Gastroesophageal sphincter (tissue), 4 donors: ENCODE measurements at regions not wholly inside any gene's neighbourhood (a gene's known extent, or its start where the extent isn't known, plus 50 kb on each side); places are given as distances from the start of the nearest gene placed in this dataset.

Source experiments
- ATAC-seq: fragments of 150-250 bp; one replicate; pipeline ENCODE4 v1.9.1; 2016; ENCODE audit warnings: mild to moderate bottlenecking, moderate library complexity
- H3K27ac ChIP-seq, 4 donors: fragments of 200-600 bp; sonication (generic) in 3 of 4; 1 replicate in 3 of 4; 2 replicates in 1 of 4; pipeline ENCODE4 v1.5.1; 2016 to 2019
- H3K27me3 ChIP-seq: fragments of 200-600 bp; sonication (generic); one replicate; pipeline ENCODE4 v1.5.1; 2019
- H3K36me3 ChIP-seq, 2 donors: fragments of 200-600 bp; sonication (generic); one replicate each; pipeline ENCODE4 v1.5.1; 2019; ENCODE audit warnings: control low read depth in 1 of 2
- H3K4me1 ChIP-seq, 3 donors: fragments of 200-600 bp; sonication (generic); 1 replicate in 2 of 3; 2 replicates in 1 of 3; pipeline ENCODE4 v1.5.1; 2016 to 2019; ENCODE audit warnings: control low read depth in 2 of 3
- H3K4me3 ChIP-seq, 2 donors: fragments of 200-600 bp; sonication (generic); one replicate each; pipeline ENCODE4 v1.5.1; 2019; ENCODE audit warnings: mild to moderate bottlenecking in 1 of 2, moderate library complexity in 1 of 2
- H3K9me3 ChIP-seq, 3 donors: fragments of 200-600 bp; sonication (generic); one replicate each; pipeline ENCODE4 v1.5.1; 2017 to 2019; ENCODE audit warnings: control low read depth in 2 of 3
- EP300 ChIP-seq: sonication (generic); formaldehyde crosslinking; IDR thresholded peaks from one replicate; pipeline ENCODE4 v1.6.1; 2017; ENCODE audit warnings: antibody characterized with exemption, mild to moderate bottlenecking
- POLR2A ChIP-seq, 2 donors: fragments of 450-650 bp; IDR thresholded peaks; one replicate each; pipeline ENCODE4 v1.6.1; 2017; ENCODE audit warnings: antibody characterized with exemption in 2 of 2, mild to moderate bottlenecking in 2 of 2, moderate library complexity in 1 of 2
- POLR2AphosphoS5 ChIP-seq: sonication (generic); formaldehyde crosslinking; IDR thresholded peaks from one replicate; pipeline ENCODE4 v1.6.1; 2017; ENCODE audit warnings: antibody characterized with exemption
- WGBS, 2 donors: methylation state at CpG; one replicate each; pipeline ENCODE4 v1.1.5; 2018; ENCODE audit warnings: low coverage in 1 of 2; 5-methylcytosine and 5-hydroxymethylcytosine counted together
- TF ChIP-seq, protein P1 (sequence below), 4 experiments: fragments of 200-600 bp in 2 of 4; fragments of 450-650 bp in 2 of 4; sonication (generic) in 1 of 4; IDR thresholded peaks; one replicate each; pipeline ENCODE4 v1.5.1; 2017 to 2019; ENCODE audit warnings: antibody characterized with exemption in 4 of 4, mild to moderate bottlenecking in 2 of 4, moderate library complexity in 2 of 4

DNA sequence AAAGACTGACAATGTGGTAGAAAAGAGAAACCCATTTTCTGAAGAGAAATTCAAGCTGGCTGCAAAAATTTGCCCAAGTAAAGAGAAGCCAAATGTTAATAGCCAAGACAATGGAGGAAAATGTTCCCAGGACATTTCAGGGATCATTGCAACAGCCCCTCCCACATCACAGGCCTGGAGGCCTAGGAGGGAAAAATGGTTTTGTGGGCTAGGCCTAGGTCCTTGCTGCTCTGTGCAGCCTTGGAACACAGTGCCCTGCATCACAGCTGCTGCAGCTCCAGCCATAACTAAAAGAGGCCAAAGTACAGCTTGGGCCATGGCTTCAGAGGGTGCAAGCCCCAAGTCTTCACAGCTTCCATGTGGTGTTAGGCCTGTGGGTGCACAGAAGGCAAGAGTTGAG, 332.4 kb upstream of the LRIG3 start:
- Histone ChIP-seq H3K4me1 (no peaks in the 10 kb centered on the region), H3K4me3 (no peak overlapping the region), H3K36me3 (no peaks in the 10 kb centered on the region), H3K27me3 (no peaks in the 10 kb centered on the region), H3K9me3 (peaks cover 0 to 23% (median 0%) of the 10 kb centered on the region in 3 donors), H3K27ac (no peak overlapping the region)
- no peak for TF ChIP-seq POLR2A (IDR thresholded peaks at IDR 0.05)
- TF ChIP-seq EP300 = no peak
- TF ChIP-seq POLR2AphosphoS5 = no peak
- TF ChIP-seq, protein P1, sequence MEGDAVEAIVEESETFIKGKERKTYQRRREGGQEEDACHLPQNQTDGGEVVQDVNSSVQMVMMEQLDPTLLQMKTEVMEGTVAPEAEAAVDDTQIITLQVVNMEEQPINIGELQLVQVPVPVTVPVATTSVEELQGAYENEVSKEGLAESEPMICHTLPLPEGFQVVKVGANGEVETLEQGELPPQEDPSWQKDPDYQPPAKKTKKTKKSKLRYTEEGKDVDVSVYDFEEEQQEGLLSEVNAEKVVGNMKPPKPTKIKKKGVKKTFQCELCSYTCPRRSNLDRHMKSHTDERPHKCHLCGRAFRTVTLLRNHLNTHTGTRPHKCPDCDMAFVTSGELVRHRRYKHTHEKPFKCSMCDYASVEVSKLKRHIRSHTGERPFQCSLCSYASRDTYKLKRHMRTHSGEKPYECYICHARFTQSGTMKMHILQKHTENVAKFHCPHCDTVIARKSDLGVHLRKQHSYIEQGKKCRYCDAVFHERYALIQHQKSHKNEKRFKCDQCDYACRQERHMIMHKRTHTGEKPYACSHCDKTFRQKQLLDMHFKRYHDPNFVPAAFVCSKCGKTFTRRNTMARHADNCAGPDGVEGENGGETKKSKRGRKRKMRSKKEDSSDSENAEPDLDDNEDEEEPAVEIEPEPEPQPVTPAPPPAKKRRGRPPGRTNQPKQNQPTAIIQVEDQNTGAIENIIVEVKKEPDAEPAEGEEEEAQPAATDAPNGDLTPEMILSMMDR (IDR thresholded peaks at IDR 0.05) = no peak
- ATAC-seq = no peak

DNA sequence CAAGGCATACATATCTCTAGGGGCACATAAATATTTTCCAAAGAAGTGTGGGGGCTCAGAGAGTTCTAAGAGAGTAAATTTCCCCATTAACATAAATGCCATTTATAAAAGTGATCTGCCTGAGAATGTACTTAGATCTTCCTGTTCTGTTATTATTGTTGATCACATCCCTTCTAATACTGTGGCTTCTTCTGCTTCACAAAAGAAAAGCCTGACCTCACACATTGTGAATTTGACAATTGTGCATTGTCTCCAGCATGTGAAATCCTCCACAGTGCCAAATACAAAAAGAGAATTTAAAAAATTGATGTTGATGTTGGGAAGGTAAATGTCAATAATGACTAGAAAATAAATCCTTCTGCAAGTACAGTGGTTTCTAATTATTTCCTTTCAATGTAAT, 330.5 kb upstream of the LRIG3 start:
- ATAC-seq = no peak
- TF ChIP-seq, protein P1 (IDR thresholded peaks at IDR 0.05) = no peak
- TF ChIP-seq POLR2A (IDR thresholded peaks at IDR 0.05) = no peak
- no peaks in the 10 kb centered on the region for H3K27me3 ChIP-seq
- no peak overlapping the region for H3K4me3 ChIP-seq
- H3K9me3 ChIP-seq = peaks cover 0 to 15% (median 0%) of the 10 kb centered on the region in 3 donors
- H3K36me3 ChIP-seq = no peaks in the 10 kb centered on the region
- no peak overlapping the region for H3K27ac ChIP-seq
- no peaks in the 10 kb centered on the region for H3K4me1 ChIP-seq

DNA sequence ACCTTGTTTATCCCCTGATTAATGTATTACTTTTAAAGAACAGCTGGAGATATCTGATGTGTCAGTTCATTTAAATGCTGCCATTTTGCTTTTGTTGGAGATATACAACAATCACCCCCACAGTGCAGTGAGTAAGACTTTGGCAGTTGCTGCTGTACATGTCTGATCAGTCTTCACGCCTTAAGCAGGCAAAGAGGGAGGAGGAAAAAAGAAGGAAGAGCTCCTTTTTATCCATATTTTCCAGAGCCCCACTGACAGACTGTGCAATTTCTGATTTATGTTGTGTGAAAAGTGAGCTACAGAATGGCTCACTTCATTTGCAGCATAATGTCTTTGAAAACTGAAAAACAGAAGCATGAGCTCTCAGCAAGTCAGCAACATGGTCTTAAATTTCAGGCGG, 319.7 kb upstream of the LRIG3 start:
- no peak for ATAC-seq
- Histone ChIP-seq H3K4me3 (no peak overlapping the region), H3K9me3 (no peaks in the 10 kb centered on the region), H3K36me3 (no peaks in the 10 kb centered on the region), H3K27me3 (no peaks in the 10 kb centered on the region), H3K4me1 (no peaks in the 10 kb centered on the region), H3K27ac (no peak overlapping the region)
- TF ChIP-seq EP300 = no peak
- TF ChIP-seq, protein P1 (IDR thresholded peaks at IDR 0.05) = no peak
- TF ChIP-seq POLR2AphosphoS5 = no peak
- no peak for TF ChIP-seq POLR2A (IDR thresholded peaks at IDR 0.05)
- 53 to 67% methylated on average over 2 of the region's 2 CpGs for WGBS, 2 donors

DNA sequence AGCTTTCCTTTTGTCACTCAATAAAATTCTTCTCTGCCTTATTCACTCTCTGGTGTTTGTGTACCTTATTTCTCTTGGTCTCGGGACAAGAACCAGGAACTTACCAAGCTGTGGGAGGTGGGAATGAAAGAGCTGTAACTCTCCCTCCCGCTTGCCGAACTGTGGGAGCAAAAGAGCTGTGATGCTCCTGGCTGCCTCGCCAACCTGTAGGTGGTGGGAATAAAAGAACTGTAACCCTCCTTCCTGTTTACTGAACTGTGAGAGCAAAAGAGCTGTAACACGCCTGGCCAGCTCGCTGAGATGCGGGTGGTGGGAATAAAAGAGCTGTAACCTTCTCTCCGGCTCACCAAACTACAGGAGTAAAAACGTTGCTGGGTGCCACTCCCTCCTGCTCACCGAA, 314.1 kb upstream of the LRIG3 start:
- TF ChIP-seq POLR2A (IDR thresholded peaks at IDR 0.05) = no peak
- TF ChIP-seq POLR2AphosphoS5 = no peak
- TF ChIP-seq, protein P1 (IDR thresholded peaks at IDR 0.05) = no peak
- TF ChIP-seq EP300 = no peak
- H3K4me1 ChIP-seq = no peaks in the 10 kb centered on the region
- WGBS, 2 donors = 87% methylated on average over 6 of the region's 10 CpGs; no CpG with 5 or more reads in 1 of the 2 donors

DNA sequence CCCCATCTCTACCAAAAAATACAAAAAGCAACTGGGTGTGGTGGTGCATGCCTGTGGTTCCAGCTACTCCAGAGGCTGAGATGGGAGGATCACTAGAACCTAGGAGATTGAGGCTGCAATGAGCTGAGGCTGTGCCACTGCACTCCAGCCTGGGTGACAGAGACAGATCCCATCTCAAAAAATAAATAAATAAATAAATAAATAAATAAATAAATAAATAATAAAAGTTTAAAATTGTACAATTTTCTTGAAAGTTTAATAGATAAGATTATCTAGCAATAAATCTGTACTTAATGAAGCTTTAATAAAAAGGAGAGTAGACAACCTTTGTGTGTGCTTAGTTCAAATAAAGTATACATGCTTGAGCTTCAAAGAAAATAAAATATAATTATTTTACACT, 310.0 kb upstream of the LRIG3 start:
- H3K4me1 ChIP-seq = no peaks in the 10 kb centered on the region
- no peaks in the 10 kb centered on the region for H3K9me3 ChIP-seq
- H3K27ac ChIP-seq = no peak overlapping the region
- no peak for ATAC-seq
- TF ChIP-seq, protein P1 (IDR thresholded peaks at IDR 0.05) = no peak
- TF ChIP-seq EP300 = no peak
- no peak for TF ChIP-seq POLR2A (IDR thresholded peaks at IDR 0.05)
- TF ChIP-seq POLR2AphosphoS5 = no peak
- no peak overlapping the region for H3K4me3 ChIP-seq
- no peaks in the 10 kb centered on the region for H3K27me3 ChIP-seq
- H3K36me3 ChIP-seq = no peaks in the 10 kb centered on the region

More for the DNA sequence above, 314.1 kb upstream of the LRIG3 start:
- Histone ChIP-seq H3K9me3 (no peaks in the 10 kb centered on the region), H3K4me3 (no peak overlapping the region), H3K36me3 (no peaks in the 10 kb centered on the region), H3K27me3 (no peaks in the 10 kb centered on the region), H3K27ac (no peak overlapping the region)
- ATAC-seq = no peak
